Germinal center (tissue), 1 donor: ENCODE measurements at regions not wholly inside any gene's neighbourhood (a gene's known extent, or its start where the extent isn't known, plus 50 kb on each side); places are given as distances from the start of the nearest gene placed in this dataset.

Experiments used
- DNase-seq: peaks from one replicate; pipeline ENCODE4 v3.0.0; 2012; ENCODE audit warnings: mixed read lengths, low spot score

GRCh38 chr21:31500071-31500470 is 156.0 kb upstream of the TIAM1 start:
- no peak for DNase-seq

DNA sequence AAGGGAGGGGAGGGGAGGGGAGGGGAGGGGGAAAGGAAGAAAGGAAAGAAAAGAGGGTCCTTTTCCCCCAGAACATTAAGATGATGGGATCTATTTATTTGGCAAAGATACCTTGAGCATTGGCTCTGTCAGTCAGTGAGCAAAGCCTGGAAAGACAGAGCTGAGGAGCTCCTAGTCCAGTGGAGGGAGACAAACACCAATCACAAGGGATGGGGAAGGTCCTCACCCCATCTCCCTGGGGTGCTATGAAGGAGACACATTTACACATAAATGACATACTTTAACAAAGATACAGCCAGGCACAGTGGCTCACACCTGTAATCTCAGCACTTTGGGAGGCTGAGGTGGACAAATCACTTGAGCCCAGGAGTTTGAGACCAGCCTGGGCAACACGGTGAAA is 154.9 kb upstream of the TIAM1 start:
- DNase-seq: no peak

- DNase-seq: no peak
Observed at GRCh38 chr21:31497914-31498313, 153.9 kb upstream of the TIAM1 start.

- DNase-seq: no peak
Observed at GRCh38 chr21:31493350-31493880, 149.4 kb upstream of the TIAM1 start.

GRCh38 chr21:31491617-31492016 is 147.6 kb upstream of the TIAM1 start:
- no peak for DNase-seq

- DNase-seq: no peak
Observed at GRCh38 chr21:31490443-31490842, 146.4 kb upstream of the TIAM1 start.

GRCh38 chr21:31489726-31490125 is 145.7 kb upstream of the TIAM1 start:
- DNase-seq: no peak

GRCh38 chr21:31489014-31489413 is 145.0 kb upstream of the TIAM1 start:
- no peak for DNase-seq

DNA sequence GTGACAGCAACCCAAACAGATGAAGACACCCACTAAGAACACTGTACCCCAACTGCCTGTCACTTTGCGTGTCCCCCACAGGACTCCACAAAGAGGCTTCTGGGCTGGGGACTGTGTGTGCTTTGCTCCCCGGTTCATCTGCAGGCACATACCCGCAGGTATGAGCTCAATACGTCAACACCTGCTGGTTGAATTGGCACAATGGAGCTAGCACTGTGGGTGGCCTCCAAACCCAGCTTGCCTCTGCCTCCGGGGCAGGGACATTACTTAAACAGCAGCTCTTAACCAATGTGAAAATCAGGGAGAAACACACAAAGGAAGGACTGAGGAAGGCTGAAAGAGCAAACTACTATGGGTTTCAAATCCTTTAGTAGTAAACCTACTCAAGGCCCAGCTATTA is 140.2 kb upstream of the TIAM1 start:
- DNase-seq: no peak

DNA sequence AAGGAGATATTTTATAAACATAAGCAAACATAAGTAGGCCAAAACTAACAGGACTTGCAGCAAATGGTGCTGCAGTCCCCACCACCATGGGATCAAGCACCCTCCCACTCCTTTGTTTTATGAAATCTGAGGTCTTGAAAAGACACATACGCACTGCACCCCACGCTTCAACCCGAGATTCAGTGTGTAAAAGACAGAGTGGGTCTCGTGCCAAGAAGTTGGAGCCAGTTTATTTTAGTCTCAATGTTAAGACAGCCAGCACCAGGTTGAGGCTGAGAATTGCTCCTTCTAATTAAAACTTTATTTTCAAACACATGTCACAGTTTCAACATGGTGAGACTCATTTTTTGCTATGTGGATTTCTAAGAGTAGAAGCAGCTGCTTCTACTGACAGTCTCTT is 139.1 kb upstream of the TIAM1 start:
- DNase-seq: no peak

DNA sequence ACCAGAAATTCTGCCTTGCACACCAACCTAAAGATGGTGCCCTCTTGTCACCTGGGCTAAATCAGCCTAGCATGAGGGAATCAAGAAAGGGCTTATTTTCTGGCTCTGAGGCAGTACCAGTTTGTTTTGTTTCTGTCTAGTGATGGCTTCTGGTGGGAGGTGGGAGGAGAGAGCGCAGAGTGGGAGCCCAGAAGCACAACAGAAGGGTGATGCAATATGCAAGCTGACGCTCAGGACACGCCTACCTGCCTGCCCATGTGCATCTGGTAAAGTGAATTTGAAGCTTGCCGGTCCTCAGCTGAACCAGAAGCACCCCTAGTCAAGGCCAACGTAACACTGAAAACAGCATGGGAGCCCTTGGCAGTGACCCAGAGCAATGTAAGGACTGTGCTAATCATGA is 138.4 kb upstream of the TIAM1 start:
- no peak for DNase-seq

- no peak for DNase-seq
Observed at GRCh38 chr21:31480228-31480627, 136.2 kb upstream of the TIAM1 start.

DNA sequence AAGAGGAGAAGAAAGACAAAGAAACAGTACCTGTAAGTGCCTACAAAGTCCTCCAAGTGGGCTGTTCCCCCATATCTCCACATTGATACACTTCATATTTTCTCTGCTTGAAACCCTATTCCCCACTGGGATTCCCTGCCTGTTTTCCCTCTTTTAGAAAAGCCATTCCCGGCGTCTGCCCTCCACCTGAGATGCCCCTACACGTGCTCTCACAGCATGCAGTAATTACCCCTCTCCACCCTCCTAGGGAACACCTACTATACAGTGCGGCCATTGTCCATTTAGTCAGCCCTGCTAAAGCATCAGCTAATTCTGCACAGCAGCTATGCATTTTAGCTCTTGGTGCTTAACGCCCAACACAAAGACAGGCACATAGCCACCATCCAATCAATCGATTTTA is 135.7 kb upstream of the TIAM1 start:
- DNase-seq: no peak

- no peak for DNase-seq
Observed at GRCh38 chr21:31479222-31479621, 135.2 kb upstream of the TIAM1 start.

DNA sequence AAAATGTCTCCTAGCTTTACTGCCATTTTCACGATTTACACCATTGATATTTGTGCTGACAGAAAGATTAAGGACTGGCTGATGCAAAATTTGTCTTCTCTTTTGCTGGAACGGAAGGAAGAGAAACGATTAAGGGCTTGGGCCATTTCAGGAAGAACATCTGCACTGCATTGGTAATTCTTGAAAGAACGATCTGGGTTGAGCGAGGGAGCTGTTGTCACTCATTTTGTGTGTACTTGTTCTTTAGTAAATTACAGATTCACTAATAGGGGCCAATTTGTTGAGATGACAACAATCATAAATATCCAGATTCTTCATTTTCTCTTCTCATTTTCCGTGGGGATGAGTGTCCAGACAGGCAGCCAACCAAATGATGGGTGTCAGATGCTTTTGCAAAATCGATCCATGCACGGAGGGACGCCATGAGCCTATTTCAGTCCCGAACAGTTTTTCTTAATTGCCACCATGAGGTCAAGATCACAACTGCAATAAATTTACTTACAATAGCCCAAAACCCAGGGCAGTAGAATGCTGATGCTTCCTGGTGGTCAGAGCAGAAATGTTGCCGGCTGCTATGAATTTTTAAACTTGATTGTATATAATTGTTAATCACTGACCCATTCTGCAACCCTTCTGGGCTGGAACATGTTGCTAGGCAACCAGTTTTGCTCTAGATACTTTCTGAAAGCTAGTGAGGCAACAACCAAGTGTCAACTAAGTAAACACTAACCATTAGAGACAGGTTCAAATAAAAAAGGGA is 132.4 kb upstream of the TIAM1 start:
- no peak for DNase-seq

DNA sequence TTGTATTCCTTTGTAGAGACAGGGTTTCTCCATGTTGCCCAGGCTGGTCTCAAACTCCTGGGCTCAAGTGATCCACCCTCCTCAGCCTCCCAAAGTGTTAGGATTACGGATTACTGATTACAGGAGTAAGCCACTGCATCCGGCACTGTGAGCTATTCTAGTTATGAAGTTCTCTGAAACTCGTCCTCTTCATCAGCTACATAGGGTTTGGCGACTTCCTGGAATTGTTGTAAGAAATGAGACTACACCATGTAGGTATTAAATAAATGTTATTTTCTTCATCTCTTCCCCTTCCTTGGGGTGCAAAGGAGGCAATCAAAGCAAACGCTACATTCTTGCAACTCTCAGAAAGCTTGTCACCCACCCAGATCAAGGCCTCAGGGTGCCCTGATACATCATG is 131.2 kb upstream of the TIAM1 start:
- DNase-seq: no peak

DNA sequence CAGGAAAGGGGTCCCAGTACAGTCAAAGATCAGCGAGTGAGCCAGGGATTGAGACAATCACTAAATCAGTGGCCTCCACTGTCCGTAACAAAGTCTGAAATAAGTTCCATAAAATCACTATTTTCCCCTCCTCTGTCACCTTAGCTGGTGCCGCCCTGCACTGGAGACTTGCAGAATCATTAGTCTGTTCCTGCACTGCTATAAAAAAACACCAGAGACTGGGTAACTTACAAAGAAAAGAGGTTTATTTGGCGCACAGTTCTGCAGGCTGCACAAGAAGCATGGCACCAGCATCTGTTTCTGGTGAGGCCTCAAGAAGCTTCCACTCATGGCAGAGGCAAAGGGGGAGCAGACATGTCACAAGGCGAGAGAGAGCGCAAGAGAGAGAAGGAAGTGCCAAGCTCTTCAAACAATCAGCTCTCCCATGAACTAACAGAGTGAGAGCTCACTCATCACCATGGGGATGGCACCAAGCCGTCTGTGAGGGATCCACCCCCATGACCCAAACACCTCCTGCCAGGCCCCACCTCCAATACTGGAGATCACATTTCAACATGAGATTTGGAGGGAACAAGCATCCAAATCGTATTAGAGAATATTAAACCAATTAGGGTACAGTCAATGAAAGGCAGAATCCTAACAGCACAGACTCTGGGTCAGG is 129.8 kb upstream of the TIAM1 start:
- DNase-seq: no peak

- DNase-seq: no peak
Observed at GRCh38 chr21:31471865-31472264, 127.8 kb upstream of the TIAM1 start.

DNA sequence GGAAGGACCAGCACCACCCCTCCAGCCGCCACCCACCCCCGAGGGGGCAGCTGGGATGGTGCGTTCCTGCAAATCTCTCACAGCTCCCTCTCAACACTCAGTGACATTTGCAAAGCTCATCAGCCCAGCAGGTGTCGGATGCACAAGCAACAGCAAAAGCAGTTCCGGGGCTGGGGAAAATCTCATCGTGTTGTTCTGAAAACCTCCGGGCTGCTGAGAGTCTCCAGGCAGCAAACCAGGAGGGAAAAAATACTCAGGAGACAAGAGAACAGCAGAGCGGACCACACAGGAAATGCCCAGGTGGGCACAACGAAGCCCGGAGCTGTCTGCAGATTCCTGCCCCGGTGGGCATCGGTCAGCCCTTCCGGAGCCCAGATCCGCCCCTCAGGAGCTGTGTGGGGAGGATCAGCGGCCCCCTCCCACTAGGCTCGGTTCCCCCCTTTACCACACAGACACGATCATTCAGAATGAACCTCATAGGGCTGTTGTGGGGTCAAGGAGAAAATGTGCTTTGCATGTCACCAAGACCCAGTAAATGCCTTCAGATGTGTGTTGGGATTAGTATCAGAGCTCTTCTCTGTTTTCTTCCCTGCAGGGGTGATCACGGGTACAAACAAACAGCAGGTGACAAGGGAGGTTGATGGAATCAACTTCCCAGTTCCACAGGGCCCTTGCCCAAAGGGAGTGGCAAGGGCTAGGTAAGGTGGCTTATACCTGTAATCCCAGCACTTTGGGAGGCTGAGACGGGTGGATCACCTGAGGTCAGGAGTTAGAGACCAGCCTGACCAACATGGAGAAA is 127.0 kb upstream of the TIAM1 start:
- no peak for DNase-seq

GRCh38 chr21:31460980-31461379 is 116.9 kb upstream of the TIAM1 start:
- no peak for DNase-seq

DNA sequence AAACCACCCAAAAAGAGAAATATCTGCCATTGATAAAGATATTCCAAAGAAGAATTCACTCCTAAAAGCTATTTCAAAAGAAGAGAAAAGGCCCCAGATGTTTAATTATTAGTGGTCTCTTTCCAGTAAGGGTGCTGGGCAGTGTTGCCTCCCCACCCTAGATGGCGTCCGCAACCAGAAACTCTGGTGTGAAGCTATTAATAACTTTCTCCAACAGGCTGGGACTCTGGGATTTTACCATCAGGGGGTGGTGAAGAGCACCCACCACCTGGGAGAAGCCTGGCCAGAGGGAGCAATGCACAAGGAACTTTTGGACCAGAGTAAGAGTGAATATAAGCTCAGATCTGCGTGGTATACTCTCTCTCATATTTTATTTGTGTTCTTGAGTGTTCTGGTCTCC is 115.4 kb upstream of the TIAM1 start:
- no peak for DNase-seq

DNA sequence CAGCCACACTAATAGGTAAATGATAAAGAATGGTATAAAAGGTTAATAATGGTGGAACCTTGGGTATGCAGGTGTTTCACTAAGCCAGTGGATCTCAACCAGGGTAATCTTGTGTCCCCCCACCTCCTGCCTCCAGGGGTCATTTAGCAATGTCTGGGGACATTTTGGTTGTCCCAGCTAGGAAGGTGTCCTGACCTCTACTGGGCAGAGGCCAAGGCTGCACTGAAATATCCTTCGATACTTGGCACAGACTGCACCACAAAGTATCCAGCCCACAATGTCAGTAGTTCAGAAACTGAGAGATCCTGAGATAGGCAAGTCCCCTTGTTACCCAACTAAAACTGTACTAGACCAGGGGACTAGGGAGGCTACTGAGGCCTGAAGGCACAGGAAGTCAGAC is 113.6 kb upstream of the TIAM1 start:
- no peak for DNase-seq

DNA sequence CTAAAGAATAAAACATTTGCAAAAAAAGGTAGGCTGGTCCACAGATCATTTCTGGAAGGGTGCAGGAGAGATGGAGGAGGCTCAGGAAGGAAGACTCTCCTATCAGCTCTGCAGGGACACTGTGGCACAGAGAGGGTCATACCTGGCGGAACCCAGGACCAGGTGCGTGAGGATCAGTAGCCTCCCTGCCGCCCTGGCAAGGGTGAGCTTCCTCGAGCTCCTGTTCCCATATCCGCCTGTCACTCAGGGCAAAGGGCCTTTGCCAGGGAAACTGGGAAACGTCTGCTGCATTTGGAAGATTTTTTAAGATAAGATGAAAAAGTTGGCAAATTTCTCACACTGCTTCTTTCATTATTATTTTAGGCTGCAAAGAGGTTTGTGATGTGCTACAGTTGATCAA is 112.1 kb upstream of the TIAM1 start:
- DNase-seq: no peak
